ENCODE measurements at regions not wholly inside any gene's neighbourhood (a gene's known extent, or its start where the extent isn't known, plus 50 kb on each side); places are given as distances from the start of the nearest gene placed in this dataset.

GRCh38 chr3:24582431-24583403 is 88.1 kb upstream of the THRB start:
- H3K9me3 ChIP-seq (replicated peaks; ENCODE audit: control insufficient read depth, insufficient read depth, low read depth, low read length) = no peaks in the 10 kb centered on the region
- no peak overlapping the region for H3K4me2 ChIP-seq (ENCODE audit: insufficient read depth, low read length)
- no peak overlapping the region; a peak in 1 of 4 replicates for H3K9ac ChIP-seq (ENCODE audit: insufficient read depth in 1 of 2, low read depth in 2 of 2, low read length in 2 of 2)
- BruUV-seq (replicated peaks) = no TSS peak
- H3K4me1 ChIP-seq (replicated peaks in 1 of 2; ENCODE audit: control insufficient read depth in 2 of 2, insufficient read depth in 2 of 2, low read length in 2 of 2) = peaks cover 6 to 7% of the 10 kb centered on the region in 2 experiments; a peak in 4 of 5 replicates
- FAIRE-seq = peak; percentile 11
- no peaks in the 10 kb centered on the region for H3K79me2 ChIP-seq (ENCODE audit: control insufficient read depth, insufficient read depth, low read length)
- H3K27me3 ChIP-seq (ENCODE audit: control insufficient read depth in 2 of 2, insufficient read depth in 2 of 2, low read length in 2 of 2) = no peaks in the 10 kb centered on the region
- H2AFZ ChIP-seq (ENCODE audit: low read depth, low read length) = peak overlapping the region; percentile 61
- ChIA-PET POLR2A (interaction anchor here (0.7 to 1.4 kb wide), 2 partner anchors 55 to 231 kb away, joined by 4 read pairs; no protein-coding TSS in a partner anchor), CTCF (ENCODE audit: low intra/inter-chr PET ratio) (interaction anchor here (0.9 kb wide), 1 partner anchor 225 kb away, joined by 4 read pairs; no protein-coding TSS in a partner anchor)
- in situ Hi-C loops (cut with MboI) = loop anchor here (5.0 kb wide), 1 partner anchor 85 kb away; no protein-coding TSS in a partner anchor
- no peaks in the 10 kb centered on the region for H3K36me3 ChIP-seq (ENCODE audit: control insufficient read depth, insufficient read depth, low read length)
- peak in 2 of 4 experiments; percentile 33 to 41 for DNase-seq (ENCODE audit: extremely low read depth in 1 of 4, low spot score in 3 of 4)
- H3K4me3 ChIP-seq = no peak overlapping the region
- H3K27ac ChIP-seq (ENCODE audit: extremely low read depth, low read depth, low read length) = no peak overlapping the region
- WGBS (ENCODE audit: insufficient coverage, low coverage, missing lambda C conversion rate) = 25% methylated on average over 10 of the region's 10 CpGs
- ATAC-seq = peak; percentile 68
- no peaks in the 10 kb centered on the region for H4K20me1 ChIP-seq (replicated peaks; ENCODE audit: control insufficient read depth, insufficient read depth, low read length)
- H3K9me1 ChIP-seq (ENCODE audit: control insufficient read depth, insufficient read depth, low read length) = no peaks in the 10 kb centered on the region
- intact Hi-C loops (cut with micrococcal nuclease) = loop anchor here (1.0 kb wide), 2 partner anchors 87 to 318 kb away; no protein-coding TSS in a partner anchor
- TF ChIP-seq SAFB2 (IDR thresholded peaks at IDR 0.05; ENCODE audit: borderline replicate concordance, low read depth, low read length, severe bottlenecking) (no peak), GATA2 (CRISPR knock-in tag; IDR thresholded peaks at IDR 0.05) (no peak), KLF10 (CRISPR knock-in tag; IDR thresholded peaks at IDR 0.05) (no peak), KAT2B (IDR thresholded peaks at IDR 0.05; ENCODE audit: low read depth, low read length) (no peak), ZFP30 (CRISPR knock-in tag; IDR thresholded peaks at IDR 0.05; ENCODE audit: borderline replicate concordance) (no peak), CTCFL (IDR thresholded peaks at IDR 0.05; ENCODE audit: borderline replicate concordance, insufficient read depth, low read depth, low read length, poor library complexity, severe bottlenecking) (peak; percentile 2), C11orf30 (IDR thresholded peaks at IDR 0.05; ENCODE audit: low read depth) (peak; percentile 96), YY1 (IDR thresholded peaks at IDR 0.05; ENCODE audit: borderline replicate concordance in 1 of 3, control insufficient read depth in 1 of 3, extremely low read depth in 1 of 3, insufficient read depth in 3 of 3, insufficient read length in 1 of 3, insufficient replicate concordance in 2 of 3, low read depth in 1 of 3, low read length in 2 of 3) (no peak), ILK (tag; IDR thresholded peaks at IDR 0.05; ENCODE audit: borderline replicate concordance, low read depth) (no peak), SIX5 (IDR thresholded peaks at IDR 0.05; ENCODE audit: borderline replicate concordance in 1 of 2, insufficient read depth in 1 of 2, low read depth in 1 of 2, low read length in 2 of 2) (no peak), ESRRB (CRISPR knock-in tag; IDR thresholded peaks at IDR 0.05; ENCODE audit: borderline replicate concordance) (no peak), ZNF551 (CRISPR knock-in tag; IDR thresholded peaks at IDR 0.05) (no peak), PCBP1 (IDR thresholded peaks at IDR 0.05; ENCODE audit: low read depth, low read length, poor library complexity, severe bottlenecking) (no peak), MEF2D (tag; conservative IDR thresholded peaks at IDR 0.05; ENCODE audit: low read depth) (no peak)
- TF ChIP-seq, protein P1, sequence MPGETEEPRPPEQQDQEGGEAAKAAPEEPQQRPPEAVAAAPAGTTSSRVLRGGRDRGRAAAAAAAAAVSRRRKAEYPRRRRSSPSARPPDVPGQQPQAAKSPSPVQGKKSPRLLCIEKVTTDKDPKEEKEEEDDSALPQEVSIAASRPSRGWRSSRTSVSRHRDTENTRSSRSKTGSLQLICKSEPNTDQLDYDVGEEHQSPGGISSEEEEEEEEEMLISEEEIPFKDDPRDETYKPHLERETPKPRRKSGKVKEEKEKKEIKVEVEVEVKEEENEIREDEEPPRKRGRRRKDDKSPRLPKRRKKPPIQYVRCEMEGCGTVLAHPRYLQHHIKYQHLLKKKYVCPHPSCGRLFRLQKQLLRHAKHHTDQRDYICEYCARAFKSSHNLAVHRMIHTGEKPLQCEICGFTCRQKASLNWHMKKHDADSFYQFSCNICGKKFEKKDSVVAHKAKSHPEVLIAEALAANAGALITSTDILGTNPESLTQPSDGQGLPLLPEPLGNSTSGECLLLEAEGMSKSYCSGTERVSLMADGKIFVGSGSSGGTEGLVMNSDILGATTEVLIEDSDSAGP (CRISPR knock-in tag; IDR thresholded peaks at IDR 0.05) = no peak

Data from K562 (cell line).